ENCODE measurements at regions not wholly inside any gene's neighbourhood (a gene's known extent, or its start where the extent isn't known, plus 50 kb on each side); places are given as distances from the start of the nearest gene placed in this dataset.

DNA sequence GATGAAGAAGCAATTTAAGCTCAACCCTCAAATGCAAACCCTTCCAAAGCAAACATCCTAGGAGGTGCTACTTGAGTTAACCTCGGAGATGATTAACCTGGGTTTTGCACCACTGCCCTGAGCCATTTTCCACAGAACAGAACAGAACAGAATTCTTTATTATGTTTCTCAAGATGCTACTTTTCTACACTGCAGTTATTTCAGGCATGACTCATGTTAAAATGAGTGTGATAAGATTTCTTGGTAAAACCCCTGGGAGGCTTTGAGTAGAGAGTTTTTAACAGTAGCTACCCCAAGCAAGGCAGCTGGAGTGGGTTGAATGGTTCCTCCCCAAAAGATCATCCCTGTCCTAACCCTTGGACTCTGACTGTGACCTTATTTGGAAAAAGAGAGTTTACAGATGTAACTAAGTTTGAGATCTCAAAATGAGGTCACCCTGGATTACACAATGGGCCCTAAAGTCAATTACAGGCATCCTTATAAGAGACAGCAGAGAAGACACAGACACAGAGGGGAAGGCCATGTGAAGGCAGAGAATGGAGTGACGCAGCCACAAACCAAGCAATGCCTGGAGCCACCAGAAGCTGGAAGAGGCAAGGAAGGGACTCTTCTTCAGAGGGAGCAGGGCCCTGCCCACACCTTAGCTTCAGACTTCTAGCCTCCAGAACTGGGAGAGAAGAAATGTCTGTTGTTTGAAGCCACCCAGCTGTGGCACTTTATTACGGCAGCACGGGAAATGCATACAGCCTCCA, 153.4 kb downstream of the ETS2 start:
- no peak for TF ChIP-seq CTCF (IDR thresholded peaks at IDR 0.05)
- TF ChIP-seq POLR2A (IDR thresholded peaks at IDR 0.05): no peak
